ENCODE measurements at regions not wholly inside any gene's neighbourhood (a gene's known extent, or its start where the extent isn't known, plus 50 kb on each side); places are given as distances from the start of the nearest gene placed in this dataset.
A peak's percentile ranks its signal among the peaks of the same experiment; 100 is the strongest.
"Not testable (repeated sequence)": the region's sequence is repeated elsewhere in the genome, so short reads cannot be mapped to it uniquely, and the experiment has no call there.

DNA sequence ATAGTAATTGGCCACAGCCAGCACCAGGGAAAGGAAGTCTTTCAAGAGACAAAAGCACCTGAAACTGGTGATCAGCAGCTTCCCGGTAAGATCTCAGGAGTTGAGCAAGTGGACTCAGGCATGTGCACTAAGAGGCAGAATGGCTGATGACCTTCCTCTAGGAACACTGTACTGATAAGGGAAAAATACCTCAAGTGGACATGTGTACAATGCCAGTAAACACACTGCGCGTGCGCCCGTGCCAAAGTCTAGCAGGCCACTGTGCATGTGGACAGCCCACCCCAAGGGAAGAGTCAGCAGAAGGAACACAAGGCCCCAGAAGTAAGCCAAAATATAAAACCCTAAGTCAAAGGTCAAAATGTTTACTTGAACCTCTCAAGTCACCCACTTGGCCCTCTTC is 423.0 kb downstream of the TUSC1 start:
- DNase-seq, result no peak

DNA sequence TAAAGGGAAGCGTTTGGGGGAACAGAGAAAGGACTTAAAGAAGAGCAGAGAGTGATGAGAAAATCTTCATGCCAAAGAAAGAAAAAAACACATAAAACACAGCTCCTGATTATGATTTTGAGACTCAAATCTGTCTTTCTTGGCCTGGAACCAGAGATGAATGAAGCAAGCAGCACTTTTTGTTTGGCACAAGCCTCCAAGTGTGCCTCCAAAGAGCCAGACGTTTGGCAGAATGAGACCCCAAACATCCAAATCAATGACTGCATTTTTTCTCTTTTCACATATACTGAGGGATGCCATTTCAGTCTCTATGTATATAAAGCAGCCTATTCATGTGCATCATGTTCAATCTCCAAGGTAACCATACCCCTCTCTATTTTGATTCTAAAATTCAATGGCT is 424.2 kb downstream of the TUSC1 start:
- no peak for DNase-seq

DNA sequence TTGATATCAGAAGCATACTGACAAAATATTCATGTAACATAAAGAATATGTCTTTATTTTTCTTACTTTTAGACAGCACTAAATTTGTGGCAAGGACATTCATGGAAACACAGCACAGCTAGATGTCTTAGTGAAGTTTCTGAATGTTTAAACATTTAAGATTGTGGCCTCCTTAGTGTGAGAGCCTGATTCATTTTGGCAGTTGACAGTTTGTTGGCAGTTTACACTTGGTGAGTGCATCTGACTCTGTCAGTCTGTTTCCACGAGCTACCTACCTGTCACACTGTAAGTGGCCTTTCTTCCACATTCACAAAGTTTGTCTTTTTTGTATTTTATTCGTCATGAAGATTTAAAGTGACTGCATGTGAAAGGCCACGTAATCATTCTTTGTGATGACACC is 436.8 kb downstream of the TUSC1 start:
- DNase-seq, result no peak

DNA sequence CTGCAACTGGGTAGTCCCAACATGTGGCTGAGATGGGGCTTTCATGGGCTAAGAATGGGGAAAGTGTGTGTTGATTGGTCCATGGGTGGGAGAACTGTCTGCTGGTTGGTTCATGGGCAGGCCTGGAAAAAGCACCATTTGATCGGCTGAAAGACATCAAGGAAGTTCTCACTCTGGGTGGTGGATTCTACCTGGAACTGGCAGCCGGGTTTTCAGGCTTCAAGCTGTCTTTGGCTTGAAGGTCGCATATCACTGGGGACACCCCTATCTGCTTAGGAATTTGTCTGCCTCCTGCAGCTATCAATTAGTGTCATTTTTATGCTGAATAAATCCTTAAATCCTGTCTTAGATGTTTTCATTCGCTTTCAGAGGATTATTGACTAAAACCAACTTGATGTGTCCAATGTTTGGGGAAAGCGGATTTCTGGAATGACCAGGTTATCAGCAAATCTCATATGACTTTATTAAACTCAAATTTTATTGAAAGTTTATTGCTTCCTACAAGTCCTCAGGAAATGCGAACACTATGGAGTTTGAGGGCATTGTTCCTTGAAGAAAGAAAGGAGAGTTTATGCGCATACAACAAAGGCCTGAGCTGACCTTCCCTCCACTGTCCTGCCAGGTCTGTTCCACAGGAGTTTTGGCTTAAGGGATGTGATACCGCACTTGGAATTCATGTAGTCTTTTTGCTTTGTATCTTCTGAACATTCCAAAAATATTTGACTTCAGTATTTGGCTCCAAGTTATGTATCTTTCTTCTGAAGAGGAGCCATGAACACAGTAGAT is 451.1 kb downstream of the TUSC1 start:
- DNase-seq, result no peak

DNA sequence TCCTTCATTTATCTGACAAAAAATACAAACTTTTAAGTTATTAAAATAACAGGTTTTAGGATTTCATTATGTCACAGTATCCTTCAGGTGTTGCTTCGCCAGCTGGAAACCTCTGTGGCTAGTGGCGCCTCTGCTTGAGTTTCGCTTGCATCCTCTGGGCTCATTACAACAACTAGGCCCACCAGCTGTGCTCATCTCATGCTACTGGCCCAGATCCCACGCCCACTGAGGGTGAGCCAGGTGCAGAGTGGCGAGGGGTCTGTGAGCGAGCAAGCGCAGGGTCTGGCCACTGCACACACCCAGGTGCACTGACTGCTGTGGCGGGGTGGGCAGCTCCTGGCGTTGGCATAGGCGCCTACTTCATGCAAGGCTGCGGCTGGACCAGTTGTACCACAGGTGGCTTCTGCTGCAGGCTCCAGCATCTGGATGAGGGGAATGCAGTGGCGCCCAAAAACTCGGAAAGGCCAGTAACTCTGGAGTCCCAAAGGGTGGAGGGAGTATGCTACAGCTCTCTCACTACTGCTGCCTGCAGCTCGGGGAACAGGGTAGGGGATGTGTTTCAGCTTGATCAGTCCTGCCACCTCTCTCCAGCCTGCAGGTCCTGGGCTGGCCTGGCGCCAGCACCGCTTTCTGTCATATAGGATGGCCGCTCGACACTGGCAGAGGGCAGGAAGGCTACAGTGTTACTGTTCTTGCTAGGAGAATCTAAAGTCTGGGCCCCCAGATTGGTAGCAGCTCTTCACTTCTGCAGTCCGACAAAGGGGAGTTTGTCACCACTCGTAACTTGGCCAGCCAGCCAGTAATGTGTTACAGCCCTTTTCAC is 452.1 kb downstream of the TUSC1 start:
- DNase-seq, result no peak

DNA sequence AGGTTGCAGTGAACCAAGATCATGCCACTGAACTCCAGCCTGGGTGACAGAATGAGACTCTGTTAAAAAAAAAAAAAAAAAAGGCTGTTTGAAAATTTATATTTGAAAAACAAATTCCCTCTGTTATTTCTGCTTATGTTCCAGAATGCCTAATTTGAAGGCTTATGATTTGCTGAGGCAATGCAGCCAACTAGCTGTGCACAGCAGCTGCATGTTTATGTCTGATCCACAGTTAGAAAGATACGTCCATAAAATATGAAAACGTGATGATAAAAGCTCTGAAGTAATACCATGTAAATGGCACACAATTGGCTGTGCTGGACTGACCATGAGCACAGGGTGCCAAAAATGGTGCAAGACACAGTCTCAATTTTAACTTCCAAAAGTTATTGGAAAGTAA is 453.2 kb downstream of the TUSC1 start:
- no peak for DNase-seq

DNA sequence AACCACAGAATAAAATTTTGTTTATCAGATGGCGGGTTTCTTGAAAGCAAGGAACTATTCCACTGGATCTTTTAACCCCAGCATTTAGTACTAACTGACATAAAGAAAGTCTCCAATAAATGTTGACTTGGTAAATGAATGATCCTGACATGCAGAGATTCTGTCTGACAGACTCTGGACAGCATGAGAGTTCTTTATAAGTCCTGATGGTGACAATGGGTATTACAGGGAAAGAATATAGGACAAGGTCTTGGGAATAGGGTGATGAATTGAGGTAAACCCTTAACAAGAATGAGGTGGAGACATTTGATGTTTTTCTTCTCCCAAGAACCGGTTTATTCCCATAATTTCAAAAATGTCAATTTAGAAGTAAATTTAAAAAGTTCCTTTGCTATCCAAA is 453.9 kb downstream of the TUSC1 start:
- no peak for DNase-seq

DNA sequence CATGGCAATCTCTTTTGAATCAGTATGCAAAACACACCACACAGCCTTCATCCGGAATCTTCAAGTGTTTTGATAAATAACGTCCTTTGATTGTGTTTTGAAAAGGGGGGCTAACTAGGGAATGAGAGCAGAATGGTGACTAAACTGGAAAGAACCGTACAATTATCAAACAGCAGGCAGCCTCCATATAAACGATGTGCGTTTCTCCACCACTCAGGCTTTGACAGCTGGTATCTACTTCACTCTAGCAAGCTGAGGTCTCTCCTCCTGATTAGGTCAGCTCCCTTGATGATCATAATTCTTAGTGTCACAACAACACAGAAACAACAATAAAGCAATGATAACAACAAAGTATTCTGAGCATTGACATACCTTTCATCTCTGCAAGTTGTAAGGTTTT is 465.9 kb downstream of the TUSC1 start:
- no peak for DNase-seq

DNA sequence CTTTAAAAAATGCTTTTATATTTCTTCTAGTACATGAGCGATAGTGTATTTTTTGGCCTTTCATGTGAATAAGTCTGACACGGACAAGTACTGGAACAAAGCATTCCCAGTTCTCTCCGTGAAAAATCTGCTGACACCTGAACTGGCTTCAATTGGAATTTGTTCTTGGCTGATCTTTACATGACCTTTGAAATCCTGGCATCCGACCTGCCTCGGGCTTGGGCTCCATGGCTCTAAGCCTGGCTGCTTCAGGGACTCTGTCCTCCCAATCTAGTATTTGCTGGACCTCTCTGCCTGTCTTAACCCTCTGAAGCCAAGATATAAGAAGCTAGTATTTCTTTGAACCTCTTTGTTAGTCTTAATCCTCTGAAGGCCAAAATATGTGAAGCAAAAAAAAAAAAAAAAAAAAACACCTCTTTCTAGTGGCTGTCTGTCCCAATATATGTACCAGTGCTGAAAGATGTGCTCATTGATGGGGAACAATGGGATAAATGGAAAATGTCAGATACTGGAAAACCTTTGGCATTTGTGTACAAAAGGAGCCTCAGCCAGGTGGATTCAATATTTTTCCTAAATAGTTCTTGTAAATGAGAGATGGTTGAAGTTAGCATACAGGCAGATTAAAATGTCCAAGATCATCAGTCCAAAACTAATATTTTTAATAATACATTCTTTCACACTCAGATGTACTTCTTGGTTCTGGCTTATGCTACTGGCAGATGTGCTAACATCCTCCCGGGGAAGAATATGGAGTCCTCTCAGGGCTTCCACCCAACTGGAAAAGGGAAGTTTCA is 470.6 kb downstream of the TUSC1 start:
- DNase-seq, result peak; percentile 58

DNA sequence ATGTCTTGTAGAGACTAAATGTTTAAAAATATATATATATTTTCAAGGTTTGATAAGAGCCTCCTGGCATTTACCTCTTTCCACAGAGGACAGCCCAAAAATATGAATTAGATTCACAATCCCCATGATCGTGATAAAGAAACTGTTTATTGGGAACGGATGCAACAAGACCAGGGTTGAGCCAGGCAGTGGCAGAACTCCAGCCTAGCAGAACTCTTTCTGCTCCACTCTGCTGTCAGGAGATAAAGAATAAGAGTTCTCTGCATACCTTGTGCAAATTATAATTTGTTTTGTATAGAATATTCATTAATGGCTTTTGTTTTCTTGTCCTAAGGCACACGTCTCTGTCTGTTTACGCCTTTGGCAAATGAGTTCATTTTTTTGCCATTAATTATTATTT is 472.2 kb downstream of the TUSC1 start:
- no peak for DNase-seq

DNA sequence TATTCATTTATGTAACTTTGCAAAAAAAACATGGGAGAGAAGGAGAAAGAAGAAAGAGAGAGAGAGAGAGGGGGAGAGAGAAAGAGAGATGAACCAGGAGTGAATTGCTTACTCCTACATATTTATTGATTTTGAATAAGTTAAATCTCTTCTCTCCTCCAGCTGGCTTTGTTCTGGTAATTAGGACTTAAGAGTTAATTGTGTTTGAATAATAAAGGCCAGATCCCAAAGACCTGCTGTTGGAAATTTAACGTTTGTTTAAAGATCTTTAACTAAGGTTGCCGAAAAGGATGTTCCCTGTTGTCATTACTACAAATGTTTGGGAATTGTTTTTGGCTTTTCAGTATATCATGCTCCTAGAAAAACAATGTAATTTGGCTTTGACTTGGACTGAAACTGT is 473.0 kb downstream of the TUSC1 start:
- DNase-seq, result no peak

DNA sequence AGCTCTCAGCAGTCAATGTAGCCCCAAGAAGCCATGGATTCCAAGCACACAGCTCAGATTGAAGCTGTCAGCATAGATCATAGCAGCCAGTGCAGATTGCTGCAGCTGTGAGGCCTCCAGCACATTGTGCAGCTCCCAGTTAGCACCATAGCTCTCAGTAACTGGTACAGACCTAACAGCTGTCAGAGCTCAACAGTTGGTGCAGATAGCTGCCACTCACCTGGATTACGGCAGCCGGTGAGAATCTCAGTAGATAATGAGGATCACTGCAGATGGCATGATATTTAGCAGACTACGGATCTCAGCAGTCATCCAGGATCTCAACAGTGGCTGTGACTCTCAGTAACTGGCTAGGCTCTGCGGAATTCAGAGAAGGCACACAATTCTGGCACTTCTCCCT is 500.4 kb downstream of the TUSC1 start:
- DNase-seq, result no peak

DNA sequence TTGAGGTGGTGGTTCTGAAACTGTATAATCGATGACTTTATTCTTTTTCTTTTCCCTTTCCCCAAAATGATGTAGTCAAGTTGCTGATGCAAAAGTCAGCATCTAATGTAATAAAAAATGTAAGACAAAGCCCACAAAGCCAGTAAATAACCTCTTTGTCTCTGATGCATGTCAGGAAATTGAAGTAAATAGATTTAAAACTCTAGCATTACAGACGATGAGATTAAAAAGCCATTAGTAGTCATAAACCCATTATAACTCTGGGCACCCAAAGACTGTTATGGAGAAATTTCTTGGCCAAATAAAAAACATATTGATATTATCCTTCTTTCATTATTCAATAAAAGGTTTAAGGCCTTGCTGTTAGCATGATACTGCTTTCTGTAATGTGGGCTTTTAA is 548.7 kb downstream of the TUSC1 start:
- DNase-seq, result no peak

DNA sequence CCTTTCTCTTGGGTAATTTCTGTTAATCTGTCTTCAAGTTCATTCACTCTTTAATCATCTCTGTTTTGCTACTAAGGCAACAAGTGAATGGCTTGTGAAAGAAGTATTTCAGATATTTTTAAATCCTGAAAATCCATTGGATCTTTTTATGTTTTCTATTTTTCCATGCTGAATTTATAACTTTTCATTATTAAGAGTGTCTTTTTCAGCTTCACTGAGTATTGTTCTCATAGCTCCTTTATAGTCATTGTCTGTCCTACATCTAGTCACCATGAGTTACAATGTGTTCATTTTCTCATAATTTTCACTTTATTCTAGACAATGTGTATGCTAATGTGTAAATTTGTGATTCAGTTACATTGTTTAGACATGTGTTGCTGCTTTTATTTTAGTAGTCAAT is 556.4 kb downstream of the TUSC1 start:
- DNase-seq, result no peak

DNA sequence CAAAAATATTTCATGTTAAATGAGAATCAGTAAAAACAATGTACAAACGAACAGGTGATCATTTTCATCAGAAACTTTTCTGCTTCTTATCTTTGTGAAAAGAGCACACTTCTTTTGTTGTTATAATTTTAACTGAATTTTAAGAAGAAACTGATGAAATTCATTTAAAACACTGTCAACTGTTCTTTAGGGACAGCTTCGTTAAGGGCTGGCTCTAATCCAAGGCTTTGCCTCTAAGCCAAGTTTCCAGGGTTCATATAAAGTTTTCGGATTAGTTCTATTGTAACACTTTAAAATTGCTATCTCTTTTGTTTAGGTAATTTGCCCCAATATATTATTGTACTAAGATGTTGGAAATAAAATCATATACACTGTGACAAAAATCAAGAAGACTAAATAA is 559.2 kb downstream of the TUSC1 start:
- DNase-seq, result no peak

DNA sequence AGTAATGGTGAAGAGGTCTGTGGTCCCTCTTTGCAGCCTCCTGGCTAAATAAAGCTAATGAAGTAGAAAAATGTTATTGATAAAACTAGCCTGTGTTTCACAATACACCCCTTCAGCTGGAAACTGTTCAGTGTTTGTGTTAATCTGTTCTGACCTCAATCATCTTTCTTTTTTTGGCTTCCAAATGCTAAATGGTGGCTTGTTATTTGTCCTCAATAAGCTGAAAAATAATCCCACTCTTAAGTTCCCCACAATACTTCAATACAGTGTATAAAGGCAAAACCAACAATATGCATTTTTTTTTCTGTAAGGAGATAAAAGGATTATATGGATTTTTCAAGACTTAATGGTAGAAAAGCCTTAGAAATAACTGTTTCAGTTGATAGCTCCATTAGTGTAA is 560.5 kb downstream of the TUSC1 start:
- no peak for DNase-seq

DNA sequence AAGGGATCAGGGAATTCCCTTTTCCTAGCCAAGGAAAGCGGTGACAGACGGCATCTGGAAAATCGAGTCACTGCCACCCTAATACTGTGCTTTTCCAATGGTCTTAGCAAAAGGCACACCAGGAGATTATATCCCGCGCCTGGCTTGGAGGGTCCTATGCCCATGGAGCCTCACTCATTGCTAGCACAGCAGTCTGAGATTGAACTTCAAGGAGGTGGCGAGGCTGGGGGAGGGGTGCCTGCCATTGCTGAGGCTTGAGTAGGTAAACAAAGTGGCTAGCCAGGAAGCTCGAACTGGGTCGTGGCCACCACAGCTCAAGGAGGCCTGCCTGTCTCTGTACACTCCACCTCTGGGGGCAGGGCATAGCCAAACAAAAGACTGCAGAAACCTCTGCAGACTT is 556.5 kb upstream of the IZUMO3 start:
- not testable (repeated sequence) for DNase-seq

DNA sequence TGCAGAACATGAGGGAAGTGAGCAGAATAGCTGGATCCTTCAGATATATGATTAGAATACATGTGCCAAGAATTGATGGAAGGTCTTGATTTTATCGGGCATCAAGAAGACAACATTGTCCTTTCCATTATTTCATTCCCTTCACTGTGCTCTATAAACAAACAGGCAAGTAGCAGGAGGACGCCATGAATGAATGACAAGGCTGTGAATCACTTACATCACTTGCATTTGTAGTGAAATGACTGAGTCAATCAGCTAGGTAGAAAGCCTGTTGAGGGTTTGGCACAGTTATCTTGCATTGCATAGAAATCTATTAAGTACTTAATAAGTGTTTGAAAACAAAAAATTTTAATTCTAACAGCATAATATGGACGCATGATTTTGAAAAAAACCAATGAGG is 548.8 kb upstream of the IZUMO3 start:
- no peak for DNase-seq

DNA sequence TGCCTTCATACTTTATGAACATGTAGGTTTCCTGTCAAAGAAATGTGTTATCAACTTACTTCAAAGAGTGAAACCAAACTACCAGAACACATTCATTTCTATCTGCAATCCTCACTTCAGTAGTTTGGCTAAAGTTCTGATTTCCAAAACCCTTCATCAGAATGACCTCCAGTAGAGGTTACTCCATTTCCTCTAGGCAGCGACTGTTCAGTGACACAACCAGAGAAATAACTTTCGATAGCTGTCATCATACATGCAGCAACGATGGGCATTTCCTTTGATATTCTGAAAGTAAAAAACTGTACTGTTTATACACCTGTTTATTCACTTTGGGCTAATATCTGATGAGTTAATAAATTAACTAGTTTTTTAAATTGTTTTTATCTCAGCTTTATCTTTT is 532.5 kb upstream of the IZUMO3 start:
- DNase-seq, result no peak

DNA sequence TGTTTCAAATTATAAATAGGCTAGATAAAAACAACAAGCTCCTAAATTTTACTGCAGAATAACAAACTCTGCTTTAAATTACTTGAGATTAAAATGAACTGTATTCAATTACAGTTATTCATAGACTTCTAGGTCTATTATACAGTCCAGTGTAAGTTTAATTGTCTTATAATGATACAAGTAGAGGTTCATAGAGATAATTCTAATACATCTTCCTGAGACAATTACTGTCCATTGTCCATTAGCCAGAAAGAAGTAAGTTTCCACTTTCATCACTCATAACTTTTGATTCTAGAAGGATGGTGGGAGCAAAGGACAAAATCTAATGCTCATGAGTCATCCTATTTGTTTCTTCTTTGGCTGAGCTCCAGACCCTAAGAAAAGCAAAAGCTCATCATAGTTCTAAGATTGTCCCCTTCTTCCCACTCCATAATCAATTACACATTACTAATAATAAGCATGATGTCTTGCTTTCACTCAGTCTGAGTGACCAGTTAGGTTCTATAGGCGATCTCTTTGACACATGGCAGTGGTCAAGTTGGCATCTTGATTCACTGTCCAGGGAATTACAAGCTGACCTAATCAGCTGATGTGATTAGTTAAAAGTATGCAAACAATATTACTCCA is 502.5 kb upstream of the IZUMO3 start:
- no peak for DNase-seq

DNA sequence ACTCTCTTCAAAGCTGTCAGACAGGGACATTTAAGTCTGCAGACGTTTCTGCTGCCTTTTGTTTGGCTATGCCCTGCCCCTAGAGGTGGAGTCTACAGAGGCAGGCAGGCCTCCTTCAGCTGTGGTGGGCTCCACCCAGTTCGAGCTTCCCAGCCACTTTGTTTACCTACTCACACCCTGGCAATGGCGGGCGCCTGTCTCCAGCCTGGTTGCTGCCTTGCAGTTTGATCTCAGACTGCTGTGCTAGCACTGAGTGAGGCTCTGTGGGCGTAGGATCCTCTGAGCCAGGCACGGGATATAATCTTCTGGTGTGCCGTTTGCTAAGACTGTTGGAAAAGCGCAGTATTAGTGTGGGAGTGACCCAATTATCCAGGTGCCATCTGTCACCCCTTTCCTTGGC is 499.8 kb upstream of the IZUMO3 start:
- DNase-seq, result not testable (repeated sequence)

DNA sequence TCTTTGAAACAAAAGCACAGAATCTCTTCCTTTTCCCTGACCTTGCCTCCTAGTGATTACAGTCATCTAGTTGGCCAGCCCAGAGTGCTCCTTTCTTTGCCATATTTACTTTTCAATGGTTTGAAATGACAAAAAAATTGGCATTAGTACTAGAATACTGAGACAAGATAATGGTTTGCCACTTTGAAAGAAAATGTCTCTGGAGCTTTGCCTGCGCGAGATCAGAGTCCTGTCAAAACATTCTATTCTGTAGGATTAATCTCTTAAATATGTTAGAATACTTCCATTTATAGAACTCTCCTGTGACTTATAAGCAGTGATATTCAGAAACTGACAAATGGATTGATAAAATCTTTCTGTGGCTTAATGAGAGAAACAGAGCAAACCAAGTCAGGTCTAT is 484.0 kb upstream of the IZUMO3 start:
- DNase-seq, result no peak

DNA sequence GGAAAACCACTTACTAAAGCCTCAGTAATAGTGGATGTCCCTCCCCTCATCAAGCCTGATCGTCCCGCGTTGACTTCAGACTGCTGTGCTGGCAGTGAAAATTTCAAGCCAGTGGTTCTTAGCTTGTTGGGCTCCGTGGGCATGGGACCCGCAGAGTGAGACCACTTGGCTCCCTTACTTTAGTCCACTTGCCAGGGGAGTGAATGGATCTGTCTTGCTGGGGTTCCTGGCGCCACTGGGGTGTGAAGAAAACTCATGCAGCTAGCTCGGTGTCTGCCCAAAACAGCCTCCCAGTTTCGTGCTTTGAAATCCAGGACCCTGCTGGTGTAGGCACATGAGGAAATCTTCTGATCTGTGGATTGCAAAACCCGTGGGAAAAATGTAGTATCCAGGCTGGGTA is 480.0 kb upstream of the IZUMO3 start:
- DNase-seq, result no peak
